ENCODE measurements at regions not wholly inside any gene's neighbourhood (a gene's known extent, or its start where the extent isn't known, plus 50 kb on each side); places are given as distances from the start of the nearest gene placed in this dataset.

DNA sequence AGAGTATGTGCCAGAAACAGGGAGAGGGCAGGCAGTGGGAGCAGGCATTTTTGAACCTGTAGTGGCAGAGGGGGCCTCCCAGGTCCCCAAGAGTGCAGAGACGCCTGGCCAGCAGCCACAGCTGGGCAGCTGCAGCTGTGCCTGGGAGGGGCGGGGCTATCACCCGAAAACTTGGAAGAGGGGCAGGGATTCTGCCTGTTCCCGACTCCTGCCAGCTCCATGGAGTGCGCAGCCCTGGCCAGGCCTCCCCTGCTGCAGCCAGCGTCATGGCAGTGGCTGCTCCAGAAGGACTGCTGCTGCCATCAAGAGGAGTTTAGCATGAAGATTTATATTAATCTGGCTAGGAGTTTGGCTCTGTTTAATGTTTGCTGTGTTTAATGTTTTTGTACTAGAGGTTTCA lies 532.1 kb upstream of the PITX2 start:
- TF ChIP-seq, protein P1, sequence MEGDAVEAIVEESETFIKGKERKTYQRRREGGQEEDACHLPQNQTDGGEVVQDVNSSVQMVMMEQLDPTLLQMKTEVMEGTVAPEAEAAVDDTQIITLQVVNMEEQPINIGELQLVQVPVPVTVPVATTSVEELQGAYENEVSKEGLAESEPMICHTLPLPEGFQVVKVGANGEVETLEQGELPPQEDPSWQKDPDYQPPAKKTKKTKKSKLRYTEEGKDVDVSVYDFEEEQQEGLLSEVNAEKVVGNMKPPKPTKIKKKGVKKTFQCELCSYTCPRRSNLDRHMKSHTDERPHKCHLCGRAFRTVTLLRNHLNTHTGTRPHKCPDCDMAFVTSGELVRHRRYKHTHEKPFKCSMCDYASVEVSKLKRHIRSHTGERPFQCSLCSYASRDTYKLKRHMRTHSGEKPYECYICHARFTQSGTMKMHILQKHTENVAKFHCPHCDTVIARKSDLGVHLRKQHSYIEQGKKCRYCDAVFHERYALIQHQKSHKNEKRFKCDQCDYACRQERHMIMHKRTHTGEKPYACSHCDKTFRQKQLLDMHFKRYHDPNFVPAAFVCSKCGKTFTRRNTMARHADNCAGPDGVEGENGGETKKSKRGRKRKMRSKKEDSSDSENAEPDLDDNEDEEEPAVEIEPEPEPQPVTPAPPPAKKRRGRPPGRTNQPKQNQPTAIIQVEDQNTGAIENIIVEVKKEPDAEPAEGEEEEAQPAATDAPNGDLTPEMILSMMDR (IDR thresholded peaks at IDR 0.05): no peak
- no peak for TF ChIP-seq POLR2A (IDR thresholded peaks at IDR 0.05)

Measured in right lobe of liver (tissue), 4 donors.